PC-9 (cell line): ENCODE measurements at regions not wholly inside any gene's neighbourhood (a gene's known extent, or its start where the extent isn't known, plus 50 kb on each side); places are given as distances from the start of the nearest gene placed in this dataset.

Experiments
- CTCF ChIP-seq: fragments of 200-600 bp; sonication (generic); conservative IDR thresholded peaks from 2 replicates; pipeline ENCODE4 v1.6.1; 2017; ENCODE audit warnings: mixed run types, antibody characterized with exemption, mild to moderate bottlenecking, moderate library complexity
- EZH2 ChIP-seq: fragments of 200-600 bp; sonication (generic); IDR thresholded peaks from 2 replicates; pipeline ENCODE4 v1.8.0; 2017; ENCODE audit warnings: antibody characterized with exemption, low read depth

GRCh38 chr1:69413129-69413528 is 154.6 kb upstream of the LRRC7 start:
- TF ChIP-seq CTCF (no peak), EZH2 (no peak)
